ENCODE measurements at regions not wholly inside any gene's neighbourhood (a gene's known extent, or its start where the extent isn't known, plus 50 kb on each side); places are given as distances from the start of the nearest gene placed in this dataset.

DNA sequence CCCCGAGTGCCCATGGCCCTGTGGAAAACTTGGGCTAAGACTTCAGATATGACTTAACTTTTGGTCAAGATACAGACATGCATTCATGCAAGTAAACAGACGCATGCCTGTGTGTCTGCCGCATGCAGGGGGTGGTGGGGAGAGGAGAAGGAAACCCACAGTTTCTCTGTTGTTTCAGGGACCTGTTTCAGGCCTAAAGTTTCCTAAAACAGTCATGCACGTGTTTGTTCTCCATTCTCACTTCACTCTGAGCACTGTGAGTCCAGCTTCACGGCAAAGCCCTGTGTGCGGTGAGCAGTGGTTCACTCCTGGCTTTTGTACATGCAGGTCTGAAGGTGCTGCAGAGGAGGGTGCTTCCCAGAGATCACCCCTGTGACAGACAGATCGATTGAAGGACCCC lies 158.7 kb downstream of the FOXL1 start:
- no peak for TF ChIP-seq EZH2 (IDR thresholded peaks at IDR 0.05; ENCODE audit: low read length, missing control alignments)
- TF ChIP-seq, protein P1, sequence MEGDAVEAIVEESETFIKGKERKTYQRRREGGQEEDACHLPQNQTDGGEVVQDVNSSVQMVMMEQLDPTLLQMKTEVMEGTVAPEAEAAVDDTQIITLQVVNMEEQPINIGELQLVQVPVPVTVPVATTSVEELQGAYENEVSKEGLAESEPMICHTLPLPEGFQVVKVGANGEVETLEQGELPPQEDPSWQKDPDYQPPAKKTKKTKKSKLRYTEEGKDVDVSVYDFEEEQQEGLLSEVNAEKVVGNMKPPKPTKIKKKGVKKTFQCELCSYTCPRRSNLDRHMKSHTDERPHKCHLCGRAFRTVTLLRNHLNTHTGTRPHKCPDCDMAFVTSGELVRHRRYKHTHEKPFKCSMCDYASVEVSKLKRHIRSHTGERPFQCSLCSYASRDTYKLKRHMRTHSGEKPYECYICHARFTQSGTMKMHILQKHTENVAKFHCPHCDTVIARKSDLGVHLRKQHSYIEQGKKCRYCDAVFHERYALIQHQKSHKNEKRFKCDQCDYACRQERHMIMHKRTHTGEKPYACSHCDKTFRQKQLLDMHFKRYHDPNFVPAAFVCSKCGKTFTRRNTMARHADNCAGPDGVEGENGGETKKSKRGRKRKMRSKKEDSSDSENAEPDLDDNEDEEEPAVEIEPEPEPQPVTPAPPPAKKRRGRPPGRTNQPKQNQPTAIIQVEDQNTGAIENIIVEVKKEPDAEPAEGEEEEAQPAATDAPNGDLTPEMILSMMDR (conservative IDR thresholded peaks at IDR 0.05 in 1 of 2, IDR thresholded peaks at IDR 0.05 in 1 of 2; ENCODE audit: low read depth in 1 of 2, low read length in 2 of 2): no peak
